Neural cell (in vitro differentiated cells): ENCODE measurements at regions not wholly inside any gene's neighbourhood (a gene's known extent, or its start where the extent isn't known, plus 50 kb on each side); places are given as distances from the start of the nearest gene placed in this dataset.

Source experiments
- H2AFZ ChIP-seq: fragments of 200-600, 300-800 bp; sonication (generic), shearing (Covaris generic); 2 replicates; pipeline ENCODE4 v1.6.0; 2014; ENCODE audit warnings: low read depth, mild to moderate bottlenecking, antibody characterized with exemption, low read length, moderate library complexity
- H3F3A ChIP-seq: fragments of 200-600 bp; shearing (Covaris generic); 2 replicates; pipeline ENCODE4 v1.6.1; 2016; ENCODE audit warnings: mild to moderate bottlenecking, moderate library complexity, mixed read lengths, antibody characterized with exemption, low read length; ENCODE audit not compliant: insufficient read depth, poor library complexity, severe bottlenecking
- H3K27ac ChIP-seq: fragments of 200-600, 300-800 bp; sonication (generic), shearing (Covaris generic); 2 replicates; pipeline ENCODE4 v1.5.1; 2014; ENCODE audit warnings: mild to moderate bottlenecking, low read length, moderate library complexity
- H3K27me3 ChIP-seq: fragments of 300-800, 200-600 bp; sonication (generic), shearing (Covaris generic); 2 replicates; pipeline ENCODE4 v1.6.0; 2014; ENCODE audit warnings: mild to moderate bottlenecking, low read depth, low read length, moderate library complexity; ENCODE audit not compliant: insufficient read depth
- H3K36me3 ChIP-seq: fragments of 300-800, 200-600 bp; sonication (generic), shearing (Covaris generic); 2 replicates; pipeline ENCODE4 v1.5.1; 2014; ENCODE audit warnings: mild to moderate bottlenecking, antibody characterized with exemption, low read length, moderate library complexity; ENCODE audit not compliant: insufficient read depth
- H3K4me2 ChIP-seq: fragments of 300-800, 200-600 bp; sonication (generic), shearing (Covaris generic); 2 replicates; pipeline ENCODE4 v1.6.0; 2014; ENCODE audit warnings: mild to moderate bottlenecking, low read length
- H3K4me3 ChIP-seq: fragments of 300-800, 200-600 bp; sonication (generic), shearing (Covaris generic); 2 replicates; pipeline ENCODE4 v1.5.1; 2014; ENCODE audit warnings: mild to moderate bottlenecking, low read length, moderate library complexity
- H3K79me2 ChIP-seq: fragments of 200-600 bp; shearing (Covaris generic); replicated peaks from 2 replicates; pipeline ENCODE4 v1.6.0; 2014; ENCODE audit warnings: mild to moderate bottlenecking, low read length, moderate library complexity; ENCODE audit not compliant: insufficient read depth
- H3K9ac ChIP-seq: fragments of 300-800, 200-600 bp; sonication (generic), shearing (Covaris generic); 2 replicates; pipeline ENCODE4 v1.6.1; 2016; ENCODE audit warnings: mild to moderate bottlenecking, low read length, mixed read lengths
- H3K9me2 ChIP-seq: fragments of 200-600 bp; shearing (Covaris generic); 2 replicates; pipeline ENCODE4 v1.6.1; 2016; ENCODE audit warnings: mild to moderate bottlenecking, low read length, mixed read lengths; ENCODE audit not compliant: insufficient read depth
- H3K9me3 ChIP-seq: fragments of 200-600, 300-800 bp; sonication (generic), shearing (Covaris generic); 2 replicates; pipeline ENCODE4 v1.6.1; 2016; ENCODE audit warnings: mild to moderate bottlenecking, mixed run types, low read length, moderate library complexity, mixed read lengths
- H4K20me1 ChIP-seq: fragments of 200-600 bp; shearing (Covaris generic); 2 replicates; pipeline ENCODE4 v1.6.1; 2016; ENCODE audit warnings: mild to moderate bottlenecking, mixed run types; ENCODE audit not compliant: insufficient read depth
- CTCF ChIP-seq: fragments of 450-650 bp; IDR thresholded peaks from 2 replicates; pipeline ENCODE4 v1.5.1; 2014; ENCODE audit warnings: antibody characterized with exemption, mild to moderate bottlenecking, moderate library complexity; ENCODE audit not compliant: poor library complexity, severe bottlenecking
- EP300 ChIP-seq: fragments of 450-650 bp; conservative IDR thresholded peaks from 2 replicates; pipeline ENCODE4 v1.6.1; 2014; ENCODE audit warnings: antibody characterized with exemption, mild to moderate bottlenecking, moderate library complexity; ENCODE audit not compliant: poor library complexity, severe bottlenecking
- EZH2 ChIP-seq: fragments of 200-600, 300-800 bp; shearing (Covaris generic), sonication (generic); IDR thresholded peaks from 2 replicates; pipeline ENCODE4 v1.6.1; 2014; ENCODE audit warnings: antibody characterized with exemption, low read length, borderline replicate concordance, mild to moderate bottlenecking; ENCODE audit not compliant: insufficient read depth, poor library complexity, severe bottlenecking
- MXI1 ChIP-seq: fragments of 450-650 bp; conservative IDR thresholded peaks from 2 replicates; pipeline ENCODE4 v1.6.1; 2014; ENCODE audit warnings: antibody characterized with exemption, mild to moderate bottlenecking; ENCODE audit not compliant: poor library complexity, severe bottlenecking
- POLR2AphosphoS5 ChIP-seq: IDR thresholded peaks from 2 replicates; pipeline ENCODE4 v1.6.1; 2012
- RAD21 ChIP-seq: fragments of 450-650 bp; conservative IDR thresholded peaks from 2 replicates; pipeline ENCODE4 v1.6.1; 2014; ENCODE audit warnings: antibody characterized with exemption, mild to moderate bottlenecking, moderate library complexity
- SMC3 ChIP-seq: fragments of 450-650 bp; conservative IDR thresholded peaks from 2 replicates; pipeline ENCODE4 v1.6.1; 2014; ENCODE audit warnings: antibody characterized with exemption, mild to moderate bottlenecking, moderate library complexity; ENCODE audit not compliant: poor library complexity
- TAF1 ChIP-seq: IDR thresholded peaks from 2 replicates; pipeline ENCODE4 v1.6.1; 2012; ENCODE audit warnings: low read depth
- TF ChIP-seq, protein P1 (sequence below): IDR thresholded peaks from 2 replicates; pipeline ENCODE4 v1.6.1; 2012; ENCODE audit warnings: borderline replicate concordance

- Histone ChIP-seq H3K4me3 (no peak overlapping the region), H3F3A (no peaks in the 10 kb centered on the region), H3K79me2 (no peaks in the 10 kb centered on the region), H3K36me3 (no peaks in the 10 kb centered on the region), H3K4me2 (no peak overlapping the region), H2AFZ (no peak overlapping the region), H3K9ac (no peak overlapping the region), H4K20me1 (no peaks in the 10 kb centered on the region), H3K9me2 (no peaks in the 10 kb centered on the region), H3K27me3 (no peaks in the 10 kb centered on the region), H3K9me3 (no peaks in the 10 kb centered on the region), H3K27ac (no peak overlapping the region)
- no peak for TF ChIP-seq CTCF
- no peak for TF ChIP-seq MXI1
- TF ChIP-seq RAD21 = no peak
- TF ChIP-seq TAF1 = no peak
- TF ChIP-seq SMC3 = no peak
- TF ChIP-seq, protein P1, sequence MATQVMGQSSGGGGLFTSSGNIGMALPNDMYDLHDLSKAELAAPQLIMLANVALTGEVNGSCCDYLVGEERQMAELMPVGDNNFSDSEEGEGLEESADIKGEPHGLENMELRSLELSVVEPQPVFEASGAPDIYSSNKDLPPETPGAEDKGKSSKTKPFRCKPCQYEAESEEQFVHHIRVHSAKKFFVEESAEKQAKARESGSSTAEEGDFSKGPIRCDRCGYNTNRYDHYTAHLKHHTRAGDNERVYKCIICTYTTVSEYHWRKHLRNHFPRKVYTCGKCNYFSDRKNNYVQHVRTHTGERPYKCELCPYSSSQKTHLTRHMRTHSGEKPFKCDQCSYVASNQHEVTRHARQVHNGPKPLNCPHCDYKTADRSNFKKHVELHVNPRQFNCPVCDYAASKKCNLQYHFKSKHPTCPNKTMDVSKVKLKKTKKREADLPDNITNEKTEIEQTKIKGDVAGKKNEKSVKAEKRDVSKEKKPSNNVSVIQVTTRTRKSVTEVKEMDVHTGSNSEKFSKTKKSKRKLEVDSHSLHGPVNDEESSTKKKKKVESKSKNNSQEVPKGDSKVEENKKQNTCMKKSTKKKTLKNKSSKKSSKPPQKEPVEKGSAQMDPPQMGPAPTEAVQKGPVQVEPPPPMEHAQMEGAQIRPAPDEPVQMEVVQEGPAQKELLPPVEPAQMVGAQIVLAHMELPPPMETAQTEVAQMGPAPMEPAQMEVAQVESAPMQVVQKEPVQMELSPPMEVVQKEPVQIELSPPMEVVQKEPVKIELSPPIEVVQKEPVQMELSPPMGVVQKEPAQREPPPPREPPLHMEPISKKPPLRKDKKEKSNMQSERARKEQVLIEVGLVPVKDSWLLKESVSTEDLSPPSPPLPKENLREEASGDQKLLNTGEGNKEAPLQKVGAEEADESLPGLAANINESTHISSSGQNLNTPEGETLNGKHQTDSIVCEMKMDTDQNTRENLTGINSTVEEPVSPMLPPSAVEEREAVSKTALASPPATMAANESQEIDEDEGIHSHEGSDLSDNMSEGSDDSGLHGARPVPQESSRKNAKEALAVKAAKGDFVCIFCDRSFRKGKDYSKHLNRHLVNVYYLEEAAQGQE = no peak
- TF ChIP-seq EP300 = no peak
- no peak for TF ChIP-seq POLR2AphosphoS5
- no peak for TF ChIP-seq EZH2
These were observed 95.4 kb upstream of the CCDC28A start for GRCh38 chr6:138678168-138678567.

DNA sequence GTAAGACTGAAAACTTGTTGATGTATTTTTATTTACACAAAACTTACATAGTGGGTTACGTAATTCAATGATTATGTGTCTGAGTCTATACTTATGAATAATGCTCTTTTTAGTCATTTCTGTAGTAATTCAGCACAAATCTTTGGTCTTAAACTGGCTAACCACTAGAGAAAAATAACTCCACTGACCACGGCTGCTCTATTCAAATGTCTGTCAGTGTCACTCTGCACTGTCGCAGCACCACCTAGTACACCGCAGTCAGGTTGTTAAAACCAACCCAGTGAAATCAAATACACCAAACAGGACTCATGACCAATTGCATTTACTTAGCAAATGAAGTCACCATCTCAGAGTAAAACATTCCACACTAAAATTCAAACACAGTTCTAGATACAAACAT is 93.5 kb upstream of the CCDC28A start:
- H3K9me3 ChIP-seq = no peaks in the 10 kb centered on the region
- H2AFZ ChIP-seq = no peak overlapping the region
- H3K9ac ChIP-seq = no peak overlapping the region
- no peaks in the 10 kb centered on the region for H3K36me3 ChIP-seq
- TF ChIP-seq TAF1 = no peak
- TF ChIP-seq POLR2AphosphoS5 = no peak
- H3F3A ChIP-seq = no peaks in the 10 kb centered on the region
- H3K27me3 ChIP-seq = no peaks in the 10 kb centered on the region
- H4K20me1 ChIP-seq = no peaks in the 10 kb centered on the region
- no peak overlapping the region for H3K4me3 ChIP-seq
- no peaks in the 10 kb centered on the region for H3K9me2 ChIP-seq
- H3K79me2 ChIP-seq = no peaks in the 10 kb centered on the region
- H3K4me2 ChIP-seq = no peak overlapping the region
- H3K27ac ChIP-seq = no peak overlapping the region

- no peak overlapping the region for H3K9ac ChIP-seq
- H3K36me3 ChIP-seq = no peaks in the 10 kb centered on the region
- H3K27me3 ChIP-seq = no peaks in the 10 kb centered on the region
- H3K27ac ChIP-seq = no peak overlapping the region
- H3K4me3 ChIP-seq = no peak overlapping the region
- H4K20me1 ChIP-seq = no peaks in the 10 kb centered on the region
- no peaks in the 10 kb centered on the region for H3F3A ChIP-seq
- TF ChIP-seq, protein P1 = no peak
- TF ChIP-seq EP300 = no peak
- TF ChIP-seq CTCF = no peak
- no peak for TF ChIP-seq TAF1
- no peak for TF ChIP-seq SMC3
- TF ChIP-seq RAD21 = no peak
- no peak for TF ChIP-seq EZH2
- TF ChIP-seq MXI1 = no peak
- TF ChIP-seq POLR2AphosphoS5 = no peak
- H3K9me3 ChIP-seq = no peaks in the 10 kb centered on the region
- H3K79me2 ChIP-seq = no peaks in the 10 kb centered on the region
- H3K4me2 ChIP-seq = no peak overlapping the region
- H2AFZ ChIP-seq = no peak overlapping the region
- no peaks in the 10 kb centered on the region for H3K9me2 ChIP-seq
These were observed 91.9 kb upstream of the CCDC28A start for GRCh38 chr6:138681627-138682026.
